B cell (primary cell): ENCODE measurements at regions not wholly inside any gene's neighbourhood (a gene's known extent, or its start where the extent isn't known, plus 50 kb on each side); places are given as distances from the start of the nearest gene placed in this dataset.

Experiments used
- ATAC-seq: fragments of 200-7000 bp; cut with Tn5 transposase; one replicate; pipeline ENCODE4 v1.10.0; 2021; ENCODE audit warnings: low read depth, mild to moderate bottlenecking, moderate number of reproducible peaks, moderate library complexity
- CTCF ChIA-PET: fragments of 350-600 bp; sonication (Branson Sonifier 250); formaldehyde crosslinking; loops from one replicate; lab custom pipeline; 2021; ENCODE audit warnings: antibody characterized with exemption, inconsistent platforms; lab: Charles Lee
- POLR2A ChIA-PET: fragments of 350-600 bp; sonication (Branson Sonifier 250); formaldehyde crosslinking; loops from one replicate; lab custom pipeline; 2021; ENCODE audit warnings: antibody characterized with exemption; lab: Charles Lee
- DNase-seq: peaks from one replicate; pipeline ENCODE4 v3.0.0; 2013
- H2AFZ ChIP-seq: 2 replicates; pipeline ENCODE4 v1.6.1; 2012; ENCODE audit warnings: mild to moderate bottlenecking, low read depth, low read length; ENCODE audit not compliant: insufficient read depth, poor library complexity, severe bottlenecking
- H3K27ac ChIP-seq, 2 donors: 1 replicate in 1 of 2; 2 replicates in 1 of 2; pipeline ENCODE4 v1.5.1; 2012 to 2013; ENCODE audit warnings: low read length in 2 of 2, mild to moderate bottlenecking in 2 of 2, moderate library complexity in 1 of 2
- H3K27me3 ChIP-seq, 4 experiments: fragments of 200-600 bp in 1 of 4; sonication (generic) in 1 of 4; replicated peaks in 1 of 4; 1 replicate in 2 of 4; 2 replicates in 2 of 4; pipeline versions ENCODE4 v1.6.1 to v1.7.0; 2013 to 2016; ENCODE audit warnings: low read length in 3 of 4, mild to moderate bottlenecking in 2 of 4, mixed read lengths in 1 of 4, moderate library complexity in 1 of 4; ENCODE audit not compliant: insufficient read depth in 4 of 4, control insufficient read depth in 3 of 4; ENCODE audit errors: control extremely low read depth in 1 of 4
- H3K36me3 ChIP-seq, 2 experiments: replicated peaks in 1 of 2; 1 replicate in 1 of 2; 2 replicates in 1 of 2; pipeline versions ENCODE4 v1.6.1 to v1.7.1; 2013; ENCODE audit warnings: low read length in 1 of 2; ENCODE audit not compliant: insufficient read depth in 2 of 2, control insufficient read depth in 1 of 2; ENCODE audit errors: control extremely low read depth in 1 of 2, extremely low read depth in 1 of 2
- H3K4me1 ChIP-seq, 2 donors: fragments of 200-600 bp in 1 of 2; sonication (generic) in 1 of 2; 1 replicate in 1 of 2; 2 replicates in 1 of 2; pipeline versions ENCODE4 v1.5.1 to v1.6.1; 2013 to 2017; ENCODE audit warnings: low read length in 2 of 2; ENCODE audit not compliant: control insufficient read depth in 2 of 2, insufficient read depth in 2 of 2
- H3K4me2 ChIP-seq: replicated peaks from 2 replicates; pipeline ENCODE3; 2012; ENCODE audit warnings: mild to moderate bottlenecking, low read depth, low read length; ENCODE audit not compliant: poor library complexity, severe bottlenecking
- H3K4me3 ChIP-seq, 5 experiments: fragments of 200-600 bp in 1 of 5; sonication (generic) in 1 of 5; 1 replicate in 3 of 5; 2 replicates in 2 of 5; pipeline versions ENCODE4 v1.5.1 to v1.7.0; 2011 to 2016; ENCODE audit warnings: low read length in 4 of 5, mild to moderate bottlenecking in 4 of 5, low read depth in 2 of 5, control low read depth in 1 of 5, moderate library complexity in 1 of 5; ENCODE audit not compliant: insufficient read depth in 1 of 5; ENCODE audit errors: control extremely low read depth in 1 of 5, extremely low read depth in 1 of 5
- H3K79me2 ChIP-seq: fragments of 200-600 bp; sonication (generic); one replicate; pipeline ENCODE4 v1.6.0; 2016; ENCODE audit warnings: low read length; ENCODE audit not compliant: control insufficient read depth, insufficient read depth
- H3K9ac ChIP-seq: fragments of 200-600 bp; sonication (generic); 2 replicates; pipeline ENCODE4 v1.6.1; 2017; ENCODE audit warnings: mild to moderate bottlenecking, low read length, moderate library complexity
- H3K9me3 ChIP-seq, 3 donors: one replicate each; pipeline versions ENCODE4 v1.6.1 to v1.7.1; 2013; ENCODE audit warnings: low read length in 2 of 3; ENCODE audit not compliant: control insufficient read depth in 2 of 3, insufficient read depth in 1 of 3; ENCODE audit errors: control extremely low read depth in 1 of 3
- H4K20me1 ChIP-seq: 2 replicates; pipeline ENCODE4 v1.6.0; 2012; ENCODE audit warnings: mild to moderate bottlenecking, low read length; ENCODE audit not compliant: insufficient read depth, control insufficient read depth, poor library complexity, severe bottlenecking
- H3K27ac Mint-ChIP-seq: one replicate; pipeline ENCODE4 v1.8.0; 2021; ENCODE audit warnings: mixed read lengths
- H3K27me3 Mint-ChIP-seq: one replicate; pipeline ENCODE4 v1.8.0; 2021; ENCODE audit warnings: mixed read lengths
- H3K4me1 Mint-ChIP-seq: one replicate; pipeline ENCODE4 v1.8.0; 2021; ENCODE audit warnings: mixed read lengths
- H3K4me3 Mint-ChIP-seq: one replicate; pipeline ENCODE4 v1.8.0; 2021; ENCODE audit warnings: mixed read lengths
- H3K9me3 Mint-ChIP-seq: one replicate; pipeline ENCODE4 v1.8.0; 2022; ENCODE audit warnings: mixed read lengths; ENCODE audit not compliant: insufficient read depth
- CTCF ChIP-seq: fragments of 200-600 bp; IDR thresholded peaks from one replicate; pipeline ENCODE4 v1.8.0; 2022; ENCODE audit warnings: antibody characterized with exemption, mild to moderate bottlenecking
- EZH2 ChIP-seq: IDR thresholded peaks from 2 replicates; pipeline ENCODE4 v1.6.1; 2012; ENCODE audit warnings: borderline replicate concordance, low read depth, mild to moderate bottlenecking, moderate library complexity, low read length; ENCODE audit not compliant: insufficient read depth, poor library complexity, severe bottlenecking
- WGBS: methylation state at CpG from one replicate; pipeline ENCODE4 v1.1.5; 2013; ENCODE audit warnings: missing lambda C conversion rate; ENCODE audit not compliant: insufficient coverage; 5-methylcytosine and 5-hydroxymethylcytosine counted together
- intact Hi-C: fragments of 100-400 bp; cut with micrococcal nuclease; formaldehyde crosslinking; loops from one replicate; pipeline ENCODE4 v1.10.0; 2022

- intact Hi-C loops: no loop called here
- Histone ChIP-seq H3K4me1 (no peaks in the 10 kb centered on the region), H3K4me3 (no peak overlapping the region), H3K9ac (no peak overlapping the region), H2AFZ (no peak overlapping the region), H3K27me3 (no peaks in the 10 kb centered on the region), H3K27ac (no peak overlapping the region), H3K4me2 (no peak overlapping the region), H3K9me3 (no peaks in the 10 kb centered on the region), H3K79me2 (no peaks in the 10 kb centered on the region), H3K36me3 (no peaks in the 10 kb centered on the region), H4K20me1 (no peaks in the 10 kb centered on the region)
- Mint-ChIP-seq H3K4me1 (no peaks in the 10 kb centered on the region), H3K27ac (no peak overlapping the region), H3K4me3 (no peak overlapping the region), H3K27me3 (no peaks in the 10 kb centered on the region), H3K9me3 (peaks cover 5% of the 10 kb centered on the region)
- CTCF ChIA-PET: no interaction called here
- POLR2A ChIA-PET: no interaction called here
- no peak for ATAC-seq
- 50% methylated on average over 2 of the region's 6 CpGs for WGBS
- DNase-seq: no peak
- TF ChIP-seq CTCF (no peak), EZH2 (no peak)
These were observed 780.5 kb upstream of the ARGLU1 start for GRCh38 chr13:107348471-107348870.

GRCh38 chr13:107347641-107348369, 779.9 kb upstream of the ARGLU1 start:
- ATAC-seq: no peak
- Histone ChIP-seq H3K27me3 (no peaks in the 10 kb centered on the region), H3K79me2 (no peaks in the 10 kb centered on the region), H3K4me3 (no peak overlapping the region), H3K9me3 (no peaks in the 10 kb centered on the region), H3K27ac (no peak overlapping the region), H2AFZ (no peak overlapping the region), H4K20me1 (no peaks in the 10 kb centered on the region), H3K9ac (no peak overlapping the region), H3K4me1 (no peaks in the 10 kb centered on the region), H3K4me2 (no peak overlapping the region), H3K36me3 (no peaks in the 10 kb centered on the region)
- Mint-ChIP-seq H3K27me3 (no peaks in the 10 kb centered on the region), H3K4me1 (no peaks in the 10 kb centered on the region), H3K9me3 (peaks cover 7% of the 10 kb centered on the region), H3K4me3 (no peak overlapping the region), H3K27ac (no peak overlapping the region)
- TF ChIP-seq CTCF: no peak
- no peak for TF ChIP-seq EZH2
- intact Hi-C loops: no loop called here
- 95% methylated on average over 5 of the region's 14 CpGs for WGBS
- no peak for DNase-seq
- POLR2A ChIA-PET: no interaction called here
- CTCF ChIA-PET: no interaction called here
